Caco-2 (cell line): ENCODE measurements at regions not wholly inside any gene's neighbourhood (a gene's known extent, or its start where the extent isn't known, plus 50 kb on each side); places are given as distances from the start of the nearest gene placed in this dataset.

Experiments used
- BruUV-seq: library from RNA; stranded (reverse); fragments of 400-500 nt; replicated peaks from 2 replicates; lab custom pipeline; 2021; lab: Mats Ljungman, UMichigan
- CTCF ChIA-PET: fragments of 300-600 bp; sonication (Branson Sonifier 250); formaldehyde crosslinking; loops from one replicate; lab custom pipeline; 2022; ENCODE audit warnings: antibody characterized with exemption; lab: Charles Lee
- POLR2A ChIA-PET: fragments of 300-600 bp; sonication (Branson Sonifier 250); formaldehyde crosslinking; loops from one replicate; lab custom pipeline; 2022; ENCODE audit warnings: antibody characterized with exemption; lab: Charles Lee
- DNase-seq, 2 experiments: peaks; one replicate each; pipeline versions ENCODE4 v3.0.0 to v3.0.0-alpha.2; 2020 to 2022
- H3K27me3 ChIP-seq: replicated peaks from 2 replicates; pipeline ENCODE4 v1.6.0; 2011; ENCODE audit warnings: low read length; ENCODE audit not compliant: control insufficient read depth, insufficient read depth
- H3K36me3 ChIP-seq: 2 replicates; pipeline ENCODE4 v1.5.1; 2011; ENCODE audit warnings: low read length; ENCODE audit not compliant: control insufficient read depth, insufficient read depth
- H3K4me1 ChIP-seq: fragments of 250-450 bp; sonication (Bioruptor Pico); 2 replicates; pipeline ENCODE4 v1.5.1; 2020; ENCODE audit warnings: mild to moderate bottlenecking
- H3K4me3 ChIP-seq: 2 replicates; pipeline ENCODE4 v1.5.1; 2011; ENCODE audit warnings: low read depth, mild to moderate bottlenecking, control low read depth, low read length
- H3K9me3 ChIP-seq: fragments of 250-450 bp; sonication (Bioruptor Pico); 2 replicates; pipeline ENCODE4 v1.5.1; 2020; ENCODE audit warnings: mild to moderate bottlenecking, moderate library complexity
- H3K27ac Mint-ChIP-seq: one replicate; pipeline ENCODE4 v1.8.0; 2022; ENCODE audit warnings: mixed read lengths; ENCODE audit not compliant: unreplicated experiment
- H3K27me3 Mint-ChIP-seq: one replicate; pipeline ENCODE4 v1.8.0; 2022; ENCODE audit warnings: mixed read lengths; ENCODE audit not compliant: insufficient read depth, unreplicated experiment
- H3K36me3 Mint-ChIP-seq: one replicate; pipeline ENCODE4 v1.8.0; 2022; ENCODE audit warnings: mild to moderate bottlenecking, mixed read lengths; ENCODE audit not compliant: insufficient read depth, unreplicated experiment
- H3K4me1 Mint-ChIP-seq: one replicate; pipeline ENCODE4 v1.8.0; 2022; ENCODE audit warnings: low read depth, mixed read lengths; ENCODE audit not compliant: unreplicated experiment
- H3K4me3 Mint-ChIP-seq: one replicate; pipeline ENCODE4 v1.8.0; 2022; ENCODE audit warnings: mild to moderate bottlenecking, moderate library complexity, mixed read lengths; ENCODE audit not compliant: unreplicated experiment
- H3K9me3 Mint-ChIP-seq: one replicate; pipeline ENCODE4 v1.8.0; 2022; ENCODE audit warnings: mixed read lengths; ENCODE audit not compliant: unreplicated experiment
- intact Hi-C: fragments of 100-400 bp; cut with micrococcal nuclease; formaldehyde crosslinking; loops from one replicate; pipeline ENCODE4 v1.10.0; 2022; ENCODE audit not compliant: unreplicated experiment
- TF ChIP-seq, protein P1 (sequence below), 2 experiments: fragments of 200-600 bp in 1 of 2; IDR thresholded peaks; 1 replicate in 1 of 2; 2 replicates in 1 of 2; pipeline versions ENCODE4 v1.5.1 to v1.8.0; 2011 to 2022; ENCODE audit warnings: antibody characterized with exemption in 1 of 2, control low read depth in 1 of 2, inconsistent platforms in 1 of 2, low read depth in 1 of 2, low read length in 1 of 2, mild to moderate bottlenecking in 1 of 2, moderate library complexity in 1 of 2; ENCODE audit not compliant: insufficient read depth in 1 of 2, severe bottlenecking in 1 of 2, unreplicated experiment in 1 of 2

DNA sequence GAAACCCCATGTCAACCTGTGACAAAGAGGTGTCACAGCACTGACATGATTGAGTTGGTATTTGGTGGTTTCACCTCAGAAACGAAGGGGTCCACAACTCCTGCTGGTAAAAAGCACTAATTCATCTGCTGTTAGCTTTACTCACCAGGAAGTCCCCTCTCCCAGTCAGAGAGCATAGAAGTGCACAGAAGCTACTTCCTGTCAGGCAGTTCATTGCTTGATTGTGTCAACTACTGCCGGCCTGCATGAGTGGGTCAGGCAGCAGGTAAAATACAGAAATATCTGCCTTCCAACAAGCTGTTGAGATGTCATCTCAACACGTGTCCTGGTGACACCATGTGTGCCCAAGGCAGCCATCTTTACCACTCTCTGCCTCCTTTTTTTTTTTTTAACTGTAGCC, 596.6 kb upstream of the NR2F2 start:
- BruUV-seq = no TSS peak

DNA sequence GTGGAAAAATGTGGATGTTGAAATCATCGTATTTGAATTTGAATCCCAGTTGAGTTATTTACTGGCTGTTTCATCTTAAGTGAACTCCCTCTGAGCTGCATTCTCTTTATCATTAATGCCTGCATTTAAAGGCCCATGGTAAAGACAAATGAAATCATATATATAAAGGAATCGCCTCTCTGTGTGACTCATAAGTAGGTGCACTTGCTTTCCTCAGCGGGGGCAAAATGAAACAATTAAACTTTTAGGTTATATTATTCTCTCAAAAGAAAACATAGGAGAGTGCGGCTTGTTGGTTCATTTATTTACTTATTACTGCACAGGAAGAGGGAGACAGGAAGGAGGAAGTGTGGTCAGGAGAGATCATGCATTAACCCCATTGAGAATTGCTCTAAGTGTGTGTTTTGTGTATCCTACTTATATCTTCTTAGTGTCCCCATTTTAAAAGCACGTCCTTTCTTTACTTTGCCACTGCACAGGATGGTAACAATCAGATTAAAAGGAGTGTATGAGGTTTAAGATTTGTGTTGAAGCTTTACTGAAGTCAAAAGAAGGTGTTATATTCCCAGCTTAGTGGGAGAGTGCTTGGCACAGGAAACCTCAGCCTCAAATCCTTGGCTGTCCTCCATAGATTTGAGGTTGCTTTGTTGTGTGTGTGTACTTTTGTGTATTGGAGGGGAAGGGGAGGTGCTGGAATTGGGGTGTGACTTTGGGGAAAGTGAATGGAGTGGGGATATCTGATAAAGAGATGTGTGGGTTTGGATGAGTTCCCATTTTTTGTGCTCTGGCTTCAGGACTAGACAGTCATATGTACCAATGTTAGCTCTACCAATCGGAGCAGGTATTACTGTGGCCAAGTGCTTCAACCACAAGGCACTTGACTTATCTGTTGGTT, 595.8 kb upstream of the NR2F2 start:
- no peaks in the 10 kb centered on the region for H3K9me3 Mint-ChIP-seq
- no peaks in the 10 kb centered on the region for H3K4me1 Mint-ChIP-seq
- Histone ChIP-seq H3K36me3 (no peaks in the 10 kb centered on the region), H3K4me1 (no peaks in the 10 kb centered on the region), H3K4me3 (no peak overlapping the region), H3K27me3 (no peaks in the 10 kb centered on the region), H3K9me3 (no peaks in the 10 kb centered on the region)
- DNase-seq = no peak
- TF ChIP-seq, protein P1, sequence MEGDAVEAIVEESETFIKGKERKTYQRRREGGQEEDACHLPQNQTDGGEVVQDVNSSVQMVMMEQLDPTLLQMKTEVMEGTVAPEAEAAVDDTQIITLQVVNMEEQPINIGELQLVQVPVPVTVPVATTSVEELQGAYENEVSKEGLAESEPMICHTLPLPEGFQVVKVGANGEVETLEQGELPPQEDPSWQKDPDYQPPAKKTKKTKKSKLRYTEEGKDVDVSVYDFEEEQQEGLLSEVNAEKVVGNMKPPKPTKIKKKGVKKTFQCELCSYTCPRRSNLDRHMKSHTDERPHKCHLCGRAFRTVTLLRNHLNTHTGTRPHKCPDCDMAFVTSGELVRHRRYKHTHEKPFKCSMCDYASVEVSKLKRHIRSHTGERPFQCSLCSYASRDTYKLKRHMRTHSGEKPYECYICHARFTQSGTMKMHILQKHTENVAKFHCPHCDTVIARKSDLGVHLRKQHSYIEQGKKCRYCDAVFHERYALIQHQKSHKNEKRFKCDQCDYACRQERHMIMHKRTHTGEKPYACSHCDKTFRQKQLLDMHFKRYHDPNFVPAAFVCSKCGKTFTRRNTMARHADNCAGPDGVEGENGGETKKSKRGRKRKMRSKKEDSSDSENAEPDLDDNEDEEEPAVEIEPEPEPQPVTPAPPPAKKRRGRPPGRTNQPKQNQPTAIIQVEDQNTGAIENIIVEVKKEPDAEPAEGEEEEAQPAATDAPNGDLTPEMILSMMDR (IDR thresholded peaks at IDR 0.05; ENCODE audit: insufficient read depth in 1 of 2, low read depth in 1 of 2, low read length in 1 of 2, severe bottlenecking in 1 of 2, unreplicated experiment in 1 of 2) = no peak
- H3K27ac Mint-ChIP-seq = no peak overlapping the region
- intact Hi-C loops = no loop called here
- ChIA-PET POLR2A (no interaction called here), CTCF (no interaction called here)
- BruUV-seq = no TSS peak
- no peaks in the 10 kb centered on the region for H3K36me3 Mint-ChIP-seq
- peaks cover 10% of the 10 kb centered on the region for H3K27me3 Mint-ChIP-seq
- no peak overlapping the region for H3K4me3 Mint-ChIP-seq

More for the DNA sequence above, 596.6 kb upstream of the NR2F2 start:
- Histone ChIP-seq H3K9me3 (no peaks in the 10 kb centered on the region), H3K4me1 (no peaks in the 10 kb centered on the region), H3K36me3 (no peaks in the 10 kb centered on the region), H3K4me3 (no peak overlapping the region), H3K27me3 (no peaks in the 10 kb centered on the region)
- Mint-ChIP-seq H3K4me3 (no peak overlapping the region), H3K27ac (no peak overlapping the region), H3K36me3 (no peaks in the 10 kb centered on the region), H3K9me3 (no peaks in the 10 kb centered on the region), H3K27me3 (peaks cover 8% of the 10 kb centered on the region), H3K4me1 (no peaks in the 10 kb centered on the region)
- TF ChIP-seq, protein P1 (IDR thresholded peaks at IDR 0.05; ENCODE audit: insufficient read depth in 1 of 2, low read depth in 1 of 2, low read length in 1 of 2, severe bottlenecking in 1 of 2, unreplicated experiment in 1 of 2) = no peak
- intact Hi-C loops = no loop called here
- ChIA-PET POLR2A (no interaction called here), CTCF (no interaction called here)
- DNase-seq = no peak

DNA sequence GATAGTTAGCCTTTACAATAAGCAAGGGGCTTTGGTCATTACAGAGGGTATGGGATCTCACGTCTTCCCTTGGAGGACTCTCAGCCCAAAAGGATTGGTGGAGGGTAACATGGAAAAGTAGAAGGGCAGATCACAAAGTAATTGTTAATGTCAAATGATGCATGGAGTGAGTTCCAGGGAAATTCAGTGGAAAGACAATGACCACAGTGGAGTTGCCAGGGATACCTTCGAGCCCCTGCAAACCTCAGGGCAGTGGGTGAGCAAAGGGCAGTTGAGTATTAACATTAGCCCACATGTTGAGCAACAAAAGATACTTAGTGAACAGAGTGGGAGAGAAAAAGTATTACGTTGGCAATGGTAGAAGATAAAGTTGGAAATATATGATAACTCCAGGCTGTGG, 593.4 kb upstream of the NR2F2 start:
- DNase-seq = no peak
- no peaks in the 10 kb centered on the region for H3K4me1 Mint-ChIP-seq
- ChIA-PET CTCF (no interaction called here), POLR2A (no interaction called here)
- BruUV-seq = no TSS peak
- no peaks in the 10 kb centered on the region for H3K36me3 Mint-ChIP-seq
- H3K36me3 ChIP-seq = no peaks in the 10 kb centered on the region
- H3K9me3 Mint-ChIP-seq = no peaks in the 10 kb centered on the region
- no peak overlapping the region for H3K27ac Mint-ChIP-seq
- peaks cover 7% of the 10 kb centered on the region for H3K27me3 Mint-ChIP-seq
- H3K9me3 ChIP-seq = no peaks in the 10 kb centered on the region
- H3K4me1 ChIP-seq = no peaks in the 10 kb centered on the region
- TF ChIP-seq, protein P1 (IDR thresholded peaks at IDR 0.05; ENCODE audit: insufficient read depth in 1 of 2, low read depth in 1 of 2, low read length in 1 of 2, severe bottlenecking in 1 of 2, unreplicated experiment in 1 of 2) = no peak
- intact Hi-C loops = no loop called here
- H3K27me3 ChIP-seq = no peaks in the 10 kb centered on the region
- H3K4me3 Mint-ChIP-seq = no peak overlapping the region
- H3K4me3 ChIP-seq = no peak overlapping the region
